Retina (tissue), 1 donor: ENCODE measurements at regions not wholly inside any gene's neighbourhood (a gene's known extent, or its start where the extent isn't known, plus 50 kb on each side); places are given as distances from the start of the nearest gene placed in this dataset.
"Not testable (repeated sequence)": the region's sequence is repeated elsewhere in the genome, so short reads cannot be mapped to it uniquely, and the experiment has no call there.

Experiments used
- DNase-seq: peaks from one replicate; pipeline ENCODE4 v3.0.0-alpha.2; 2016

- DNase-seq = not testable (repeated sequence)
These were observed 113.9 kb downstream of the TMEM121 start for GRCh38 chr14:105639969-105640931.

- no peak for DNase-seq
These were observed 114.9 kb downstream of the TMEM121 start for GRCh38 chr14:105641075-105641937.

DNA sequence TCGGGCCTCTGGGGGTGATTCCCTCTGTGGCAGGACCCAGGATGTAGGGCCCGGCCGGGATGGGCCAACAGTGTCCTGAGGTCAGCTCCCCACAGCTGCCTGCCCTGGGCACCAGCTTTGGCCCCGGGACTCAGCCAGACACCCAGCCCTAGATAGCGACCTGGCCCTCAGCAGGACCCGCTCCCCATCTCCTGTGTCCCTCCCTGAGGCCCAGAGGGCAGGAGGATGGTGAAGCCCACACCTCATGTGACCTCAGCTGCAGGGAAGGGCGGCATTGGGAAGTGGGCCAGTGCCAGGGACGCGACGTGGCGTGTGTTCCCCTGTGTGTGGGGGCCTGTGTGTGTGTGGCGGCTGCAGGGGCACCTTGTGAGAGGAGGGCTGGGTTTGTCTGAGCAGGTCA, 115.6 kb downstream of the TMEM121 start:
- not testable (repeated sequence) for DNase-seq

GRCh38 chr14:105642486-105642885, 116.1 kb downstream of the TMEM121 start:
- not testable (repeated sequence) for DNase-seq

DNA sequence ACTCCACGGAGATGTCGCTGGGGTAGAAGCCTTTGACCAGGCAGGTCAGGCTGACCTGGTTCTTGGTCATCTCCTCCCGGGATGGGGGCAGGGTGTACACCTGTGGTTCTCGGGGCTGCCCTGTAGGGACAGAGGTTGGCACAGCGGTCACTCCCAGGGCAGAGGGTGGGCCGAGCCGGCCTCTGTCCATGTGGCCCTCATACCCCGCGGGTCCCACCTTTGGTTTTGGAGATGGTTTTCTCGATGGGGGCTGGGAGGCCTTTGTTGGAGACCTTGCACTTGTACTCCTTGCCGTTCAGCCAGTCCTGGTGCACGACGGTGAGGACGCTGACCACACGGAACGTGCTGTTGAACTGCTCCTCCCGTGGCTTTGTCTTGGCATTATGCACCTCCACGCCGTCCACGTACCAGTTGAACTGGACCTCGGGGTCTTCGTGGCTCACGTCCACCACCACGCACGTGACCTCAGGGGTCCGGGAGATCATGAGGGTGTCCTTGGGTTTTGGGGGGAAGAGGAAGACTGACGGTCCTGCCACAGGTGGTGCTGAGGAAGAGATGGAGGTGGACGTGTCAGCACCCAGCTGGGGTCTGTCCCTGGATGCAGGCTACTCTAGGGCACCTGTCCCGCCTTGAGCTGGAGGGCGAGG, 117.1 kb downstream of the TMEM121 start:
- DNase-seq = not testable (repeated sequence)

DNA sequence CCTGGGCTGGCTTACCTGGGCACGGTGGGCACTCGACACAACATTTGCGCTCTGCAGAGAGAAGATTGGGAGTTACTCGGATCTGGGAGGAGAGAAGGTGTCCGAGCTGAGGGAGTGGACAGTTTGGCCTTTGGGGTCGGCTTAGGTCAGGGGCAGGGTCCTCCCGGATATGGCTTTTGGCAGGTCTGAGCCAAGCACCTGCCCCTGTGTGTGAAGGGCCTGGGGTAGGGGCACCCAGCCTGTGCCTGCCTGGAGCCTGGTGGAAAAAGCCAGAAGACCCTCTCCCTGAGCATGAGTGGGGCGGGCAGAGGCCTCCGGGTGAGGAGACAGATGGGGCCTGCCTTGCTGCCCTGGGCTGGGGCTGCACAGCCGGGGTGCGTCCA, 117.7 kb downstream of the TMEM121 start:
- not testable (repeated sequence) for DNase-seq

DNA sequence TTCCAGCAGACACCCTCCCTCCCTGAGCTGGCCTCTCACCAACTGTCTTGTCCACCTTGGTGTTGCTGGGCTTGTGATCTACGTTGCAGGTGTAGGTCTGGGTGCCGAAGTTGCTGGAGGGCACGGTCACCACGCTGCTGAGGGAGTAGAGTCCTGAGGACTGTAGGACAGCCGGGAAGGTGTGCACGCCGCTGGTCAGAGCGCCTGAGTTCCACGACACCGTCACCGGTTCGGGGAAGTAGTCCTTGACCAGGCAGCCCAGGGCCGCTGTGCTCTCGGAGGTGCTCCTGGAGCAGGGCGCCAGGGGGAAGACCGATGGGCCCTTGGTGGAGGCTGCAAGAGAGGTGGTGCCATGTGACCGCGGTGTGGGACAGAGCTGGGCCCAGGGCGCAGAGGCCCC, 118.1 kb downstream of the TMEM121 start:
- not testable (repeated sequence) for DNase-seq

GRCh38 chr14:105644891-105645290, 118.5 kb downstream of the TMEM121 start:
- DNase-seq = not testable (repeated sequence)

DNA sequence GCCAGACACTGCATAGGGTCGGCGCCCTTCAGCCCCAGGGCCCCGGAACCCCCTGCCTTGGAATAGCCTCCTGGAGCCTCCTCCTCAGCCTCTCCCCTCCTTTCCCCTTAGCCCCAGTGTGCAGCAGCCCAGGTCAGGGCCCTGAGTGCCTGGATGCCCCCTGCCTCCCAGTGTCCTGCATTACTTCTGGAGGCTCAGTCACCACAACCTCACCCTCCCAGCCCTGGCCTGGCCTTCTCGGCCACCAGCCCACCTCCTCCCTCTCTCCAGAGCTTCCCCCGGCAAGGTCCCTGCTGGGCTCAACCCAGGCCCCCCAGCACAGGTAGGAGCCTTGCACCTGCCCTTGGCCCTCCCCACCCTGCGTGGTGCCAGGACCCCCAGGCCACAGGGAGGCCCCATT, 119.0 kb downstream of the TMEM121 start:
- DNase-seq = not testable (repeated sequence)

GRCh38 chr14:105646175-105646574, 119.8 kb downstream of the TMEM121 start:
- DNase-seq = no peak

- DNase-seq = not testable (repeated sequence)
These were observed 120.4 kb downstream of the TMEM121 start for GRCh38 chr14:105646711-105647281.

DNA sequence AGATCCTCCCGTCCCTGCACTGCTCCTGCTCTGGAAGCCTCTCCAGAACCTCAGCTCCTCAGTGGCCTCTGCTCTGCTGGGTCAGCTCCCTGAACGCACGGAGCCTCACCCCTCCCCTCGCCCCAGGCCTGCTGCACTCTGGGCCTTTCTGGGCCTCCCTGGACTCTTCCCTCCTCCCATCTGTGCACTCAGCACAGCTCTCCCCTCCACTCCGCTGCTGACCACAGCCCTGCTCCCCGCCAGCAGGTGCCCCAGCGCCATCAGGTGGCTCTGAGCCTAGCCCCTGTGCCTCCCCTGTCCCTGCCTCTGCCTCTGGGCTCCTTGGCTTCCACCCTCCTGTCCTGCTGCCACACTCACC, 121.0 kb downstream of the TMEM121 start:
- DNase-seq = not testable (repeated sequence)

DNA sequence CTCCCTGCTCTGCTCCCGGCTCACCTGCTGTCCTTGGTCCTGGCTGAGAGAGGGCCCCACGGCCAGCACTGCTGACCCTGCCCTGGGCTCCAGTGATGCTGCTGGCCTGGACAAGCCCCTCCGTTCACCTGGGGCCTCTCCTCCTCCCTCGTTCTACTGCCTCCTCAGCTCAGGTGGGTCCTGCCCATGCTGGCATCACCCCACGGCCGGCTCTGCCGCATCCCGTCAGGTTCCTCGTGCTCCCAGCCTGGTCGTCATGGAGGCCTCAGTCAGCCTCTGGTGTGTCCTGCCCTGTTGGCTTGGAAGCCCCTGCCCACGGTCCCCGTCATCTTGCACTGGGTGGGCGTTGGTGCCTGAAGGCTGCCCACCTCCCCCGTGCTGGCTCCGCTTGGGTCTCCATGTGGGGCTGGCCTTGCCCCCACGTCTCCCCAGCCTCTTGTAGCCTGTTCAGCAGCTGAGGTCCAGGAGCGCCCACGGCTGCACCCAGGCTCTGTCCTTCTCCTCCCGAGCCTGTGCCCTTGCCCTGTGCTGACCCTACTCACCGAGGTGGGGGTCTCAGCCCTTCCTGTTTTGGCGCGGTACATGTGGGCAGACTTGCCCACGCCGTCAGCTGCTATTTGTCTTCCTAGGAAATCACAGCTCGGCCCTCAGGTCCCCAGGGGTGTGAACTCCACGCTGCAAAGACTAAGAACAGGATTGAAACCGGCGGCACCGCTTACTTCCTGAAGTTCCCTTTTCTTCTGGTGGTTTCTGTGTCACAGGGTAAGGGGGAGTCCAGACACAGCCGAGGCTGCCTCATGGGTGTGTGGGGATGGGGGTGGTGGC, 121.6 kb downstream of the TMEM121 start:
- DNase-seq = no peak

DNA sequence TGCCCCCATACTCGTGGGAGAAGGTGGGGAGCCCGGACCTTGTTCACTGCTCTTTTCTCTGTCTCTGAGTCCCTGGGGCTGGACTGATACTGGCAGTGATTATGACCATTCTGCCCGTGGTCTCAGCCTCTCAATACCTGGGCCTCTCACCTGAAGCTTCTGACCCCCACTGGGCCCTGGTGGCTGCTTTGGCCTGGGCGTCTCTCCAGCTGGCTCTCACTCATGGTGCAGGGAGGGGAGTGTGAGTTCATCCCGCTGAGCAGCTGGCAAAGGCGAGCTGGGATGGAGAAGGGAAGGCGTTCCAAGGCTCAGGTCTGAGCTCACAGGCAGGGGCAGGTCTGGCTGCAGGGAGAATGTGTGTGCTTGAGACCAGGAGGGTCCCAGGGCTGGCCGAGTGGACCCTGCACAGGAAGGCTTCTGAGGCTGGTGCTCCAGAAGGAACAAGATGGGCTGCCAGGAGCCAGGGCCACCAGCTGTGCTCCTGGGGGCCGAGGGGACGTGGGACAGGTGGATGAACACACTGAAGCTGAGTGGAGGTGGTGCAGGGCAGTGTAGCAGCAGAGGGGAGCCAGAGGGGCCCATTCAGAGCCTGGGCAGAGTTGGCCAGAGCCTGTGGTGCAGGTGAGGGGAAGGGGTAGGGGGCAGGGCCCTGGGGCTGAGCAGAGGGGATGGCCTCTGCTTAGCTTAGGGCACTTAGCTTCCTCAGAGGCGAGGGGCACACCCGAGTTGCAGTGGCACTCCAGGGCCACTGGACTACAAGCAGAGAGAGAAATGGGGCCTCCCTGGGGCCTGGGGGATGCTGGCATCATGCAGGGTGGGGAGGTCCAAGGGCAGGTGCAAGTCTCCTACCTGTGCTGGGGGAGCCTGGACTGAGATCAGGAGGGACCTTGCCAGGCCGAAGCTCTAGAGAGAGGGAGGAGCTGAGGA, 122.5 kb downstream of the TMEM121 start:
- DNase-seq = not testable (repeated sequence)

DNA sequence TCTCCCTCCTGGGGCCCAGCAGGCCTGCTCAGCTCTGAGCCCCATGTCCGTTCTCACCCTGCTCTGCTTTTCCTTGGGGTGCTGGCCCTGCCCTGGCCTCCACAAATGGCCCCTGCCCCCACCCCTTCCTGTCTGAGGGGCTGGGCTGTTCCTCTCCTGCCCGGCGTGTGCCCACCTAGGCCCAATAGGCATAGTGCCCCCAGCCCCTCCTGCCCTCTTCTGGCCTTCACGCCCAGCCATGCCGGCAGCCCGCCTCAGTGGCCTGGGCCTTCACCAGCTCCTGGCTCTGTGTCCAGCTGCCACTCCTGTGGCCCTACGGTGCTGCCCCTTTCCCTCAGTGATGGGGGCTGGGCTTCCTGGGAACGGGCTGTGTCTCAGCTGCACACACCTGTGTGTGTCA, 125.9 kb downstream of the TMEM121 start:
- DNase-seq = not testable (repeated sequence)

DNA sequence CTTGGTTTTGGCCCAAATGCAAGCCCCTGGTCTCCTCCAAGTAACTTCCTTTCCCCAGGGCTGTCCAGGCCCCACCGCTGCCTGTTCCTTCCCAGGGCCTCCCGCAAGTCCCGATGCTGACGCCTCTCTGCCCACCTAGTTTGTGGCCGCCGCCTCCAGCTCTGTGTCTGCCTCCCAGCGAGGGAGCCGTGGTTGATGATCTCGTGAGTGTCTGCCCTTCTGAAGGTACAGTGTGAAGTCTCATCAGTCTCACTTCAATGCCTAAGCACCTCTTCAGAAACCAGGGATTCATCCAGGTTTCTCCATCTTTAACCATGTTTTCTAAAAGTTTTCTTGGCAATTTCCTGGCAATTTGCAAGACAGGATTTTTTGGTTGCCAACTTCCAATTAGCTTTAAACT, 127.5 kb downstream of the TMEM121 start:
- DNase-seq = not testable (repeated sequence)

DNA sequence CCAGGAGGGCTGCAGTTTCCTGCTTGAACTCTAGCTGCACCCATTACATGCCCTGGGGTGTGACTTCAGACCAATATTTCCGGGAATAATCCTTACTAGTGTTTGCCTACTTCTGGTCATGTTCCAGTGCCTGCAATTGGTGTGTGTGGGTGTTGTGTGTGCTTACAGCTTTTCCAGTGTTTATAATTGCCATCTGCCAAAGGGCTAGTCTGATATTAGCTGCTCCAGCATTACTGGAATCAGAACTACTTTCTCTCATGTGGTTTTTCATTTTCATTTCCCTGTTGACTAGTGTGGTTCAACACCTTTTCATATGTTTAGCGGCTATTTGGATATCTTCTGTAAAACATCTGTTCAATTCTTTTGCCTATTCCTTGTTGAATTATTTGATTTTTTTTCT, 132.9 kb downstream of the TMEM121 start:
- DNase-seq = not testable (repeated sequence)

DNA sequence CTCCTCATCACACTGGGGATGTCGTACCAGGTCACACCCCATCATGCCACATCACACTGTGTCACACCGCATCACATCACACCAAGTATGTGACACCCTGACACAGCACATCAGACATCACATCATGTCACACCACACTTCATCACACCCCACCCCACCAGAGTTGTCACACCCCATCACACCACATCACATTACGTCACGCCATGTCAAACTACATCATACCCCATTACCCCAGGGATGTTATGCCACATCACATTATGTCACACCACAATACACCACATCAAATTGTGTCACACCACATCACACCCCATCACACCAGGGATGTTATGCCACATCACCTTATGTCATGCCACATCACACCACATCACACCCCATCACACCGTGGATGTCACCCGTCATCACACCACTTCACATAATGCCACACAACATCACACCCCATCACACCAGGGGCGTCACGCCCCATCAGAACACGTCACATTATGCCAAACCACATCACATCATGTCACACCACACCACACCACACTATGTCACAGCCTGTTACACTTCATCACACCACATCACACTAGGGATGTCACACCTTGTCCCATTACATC, 133.6 kb downstream of the TMEM121 start:
- no peak for DNase-seq

- no peak for DNase-seq
These were observed 134.6 kb downstream of the TMEM121 start for GRCh38 chr14:105660816-105661531.
